SK-N-SH (cell line): ENCODE measurements at regions not wholly inside any gene's neighbourhood (a gene's known extent, or its start where the extent isn't known, plus 50 kb on each side); places are given as distances from the start of the nearest gene placed in this dataset.
A peak's percentile ranks its signal among the peaks of the same experiment; 100 is the strongest.

Experiments used
- CTCF ChIA-PET: fragments of 300-600, 350-600 bp; formaldehyde crosslinking; extraction: SDS; loops from one replicate; lab custom pipeline; 2021; lab: Yijun Ruan, JAX
- POLR2A ChIA-PET: fragments of 350-600 bp; sonication (Branson Sonifier 250); formaldehyde crosslinking; extraction: SDS; loops from one replicate; lab custom pipeline; 2020; ENCODE audit warnings: antibody characterized with exemption, inconsistent platforms; lab: Yijun Ruan, JAX
- DNase-seq: peaks from one replicate; pipeline ENCODE4 v3.0.0; 2012
- H2AFZ ChIP-seq: fragments of 200-600 bp; sonication (generic); 2 replicates; pipeline ENCODE4 v1.8.1; 2016; ENCODE audit warnings: antibody characterized with exemption, mild to moderate bottlenecking, low read depth
- H3F3A ChIP-seq: fragments of 200-600 bp; sonication (generic); replicated peaks from 2 replicates; pipeline ENCODE3; 2016; ENCODE audit warnings: antibody characterized with exemption, mild to moderate bottlenecking; ENCODE audit not compliant: insufficient read depth
- H3K27ac ChIP-seq, 2 experiments: fragments of 200-500 bp in 1 of 2; fragments of 200-600 bp in 1 of 2; sonication (Bioruptor generic) in 1 of 2; sonication (generic), shearing (Covaris generic) in 1 of 2; 2 replicates each; pipeline versions ENCODE4 v1.5.1 to v1.6.1; 2014 to 2016; ENCODE audit warnings: low read depth in 2 of 2, inconsistent platforms in 1 of 2, low read length in 1 of 2, mild to moderate bottlenecking in 1 of 2, mixed read lengths in 1 of 2
- H3K27me3 ChIP-seq: fragments of 200-600 bp; sonication (generic), shearing (Covaris generic); 2 replicates; pipeline ENCODE4 v1.6.1; 2016; ENCODE audit warnings: mixed run types; ENCODE audit not compliant: insufficient read depth
- H3K36me3 ChIP-seq, 2 experiments: fragments of 200-500 bp in 1 of 2; fragments of 200-600 bp in 1 of 2; sonication (Bioruptor generic) in 1 of 2; sonication (generic) in 1 of 2; replicated peaks in 1 of 2; 2 replicates each; pipeline versions ENCODE3 to v1.5.1; 2014 to 2016; ENCODE audit warnings: low read length in 1 of 2, mild to moderate bottlenecking in 1 of 2; ENCODE audit not compliant: insufficient read depth in 2 of 2, control insufficient read depth in 1 of 2
- H3K4me1 ChIP-seq, 2 experiments: fragments of 200-500 bp in 1 of 2; fragments of 200-600 bp in 1 of 2; sonication (Bioruptor generic) in 1 of 2; sonication (generic), shearing (Covaris generic) in 1 of 2; 2 replicates each; pipeline versions ENCODE4 v1.5.1 to v1.6.1; 2014 to 2016; ENCODE audit warnings: low read depth in 1 of 2, low read length in 1 of 2, mixed run types in 1 of 2; ENCODE audit not compliant: insufficient read depth in 2 of 2, control insufficient read depth in 1 of 2
- H3K4me2 ChIP-seq: fragments of 200-600 bp; sonication (generic), shearing (Covaris generic); 2 replicates; pipeline ENCODE4 v1.6.1; 2017; ENCODE audit warnings: mixed run types
- H3K4me3 ChIP-seq, 2 experiments: fragments of 200-500 bp in 1 of 2; fragments of 200-600 bp in 1 of 2; sonication (Bioruptor generic) in 1 of 2; sonication (generic), shearing (Covaris generic) in 1 of 2; 2 replicates each; pipeline versions ENCODE4 v1.5.1 to v1.8.1; 2014 to 2016; ENCODE audit warnings: low read depth in 2 of 2, inconsistent platforms in 1 of 2, low read length in 1 of 2, mild to moderate bottlenecking in 1 of 2, mixed read lengths in 1 of 2, moderate library complexity in 1 of 2
- H3K79me2 ChIP-seq: fragments of 200-600 bp; sonication (generic); 2 replicates; pipeline ENCODE4 v1.8.1; 2017; ENCODE audit warnings: mild to moderate bottlenecking; ENCODE audit not compliant: insufficient read depth
- H3K9ac ChIP-seq: fragments of 200-600 bp; sonication (generic); 2 replicates; pipeline ENCODE4 v1.6.1; 2017; ENCODE audit warnings: mixed run types
- H3K9me2 ChIP-seq: fragments of 200-600 bp; sonication (generic); 2 replicates; pipeline ENCODE4 v1.6.1; 2017; ENCODE audit warnings: mixed run types
- H3K9me3 ChIP-seq: fragments of 200-600 bp; sonication (generic); 2 replicates; pipeline ENCODE4 v1.6.1; 2017; ENCODE audit warnings: mixed run types, mild to moderate bottlenecking, moderate library complexity
- H4K20me1 ChIP-seq: fragments of 200-600 bp; sonication (generic); 2 replicates; pipeline ENCODE4 v1.6.1; 2017; ENCODE audit warnings: mild to moderate bottlenecking, mixed run types; ENCODE audit not compliant: insufficient read depth
- EP300 ChIP-seq, 2 experiments: IDR thresholded peaks; 2 replicates each; pipeline versions ENCODE4 v1.4.0 to v1.6.1; 2012; ENCODE audit warnings: borderline replicate concordance in 1 of 2, low read depth in 1 of 2, low read length in 1 of 2
- GATA2 ChIP-seq: sonication (generic); formaldehyde crosslinking; IDR thresholded peaks from 2 replicates; pipeline ENCODE4 v1.5.0; 2020; ENCODE audit warnings: mild to moderate bottlenecking, missing genetic modification reagents
- MEF2A ChIP-seq: IDR thresholded peaks from 2 replicates; pipeline ENCODE4 v1.4.0; 2012; ENCODE audit warnings: low read depth, borderline replicate concordance
- NFIC ChIP-seq: IDR thresholded peaks from 2 replicates; pipeline ENCODE4 v1.4.0; 2012; ENCODE audit warnings: borderline replicate concordance
- PBX3 ChIP-seq: IDR thresholded peaks from 2 replicates; pipeline ENCODE4; 2012
- POLR2AphosphoS5 ChIP-seq: IDR thresholded peaks from 2 replicates; pipeline ENCODE4 v1.6.1; 2012; ENCODE audit warnings: low read depth, low read length
- RAD21 ChIP-seq: IDR thresholded peaks from 2 replicates; pipeline ENCODE4 v1.6.1; 2012; ENCODE audit warnings: mild to moderate bottlenecking, low read length
- RFX5 ChIP-seq: IDR thresholded peaks from 2 replicates; pipeline ENCODE4 v1.6.1; 2012; ENCODE audit warnings: mild to moderate bottlenecking, improper control_type of control experiment, low read length
- TAF1 ChIP-seq: IDR thresholded peaks from 2 replicates; pipeline ENCODE4 v1.6.1; 2012; ENCODE audit warnings: low read depth, mild to moderate bottlenecking, low read length, moderate library complexity, borderline replicate concordance
- USF2 ChIP-seq: fragments of 150-350 bp; IDR thresholded peaks from 2 replicates; pipeline ENCODE4 v1.6.1; 2017; ENCODE audit warnings: antibody characterized with exemption, low read length, low read depth, borderline replicate concordance
- YY1 ChIP-seq: IDR thresholded peaks from 2 replicates; pipeline ENCODE4 v1.4.0; 2012; ENCODE audit warnings: low read depth, mild to moderate bottlenecking
- ZBTB33 ChIP-seq: IDR thresholded peaks from 2 replicates; pipeline ENCODE4 v1.4.0; 2012; ENCODE audit warnings: low read depth, borderline replicate concordance
- WGBS: methylation state at CpG from one replicate; pipeline ENCODE4 v1.1.6; 2017; ENCODE audit warnings: low lambda C conversion rate; 5-methylcytosine and 5-hydroxymethylcytosine counted together
- TF ChIP-seq, protein P1 (sequence below): fragments of 200-600 bp; sonication (generic); IDR thresholded peaks from 2 replicates; pipeline ENCODE4 v1.6.1; 2017; ENCODE audit warnings: antibody characterized with exemption, mild to moderate bottlenecking, moderate library complexity

- ChIA-PET CTCF (no interaction called here), POLR2A (no interaction called here)
- H3K9me3 ChIP-seq: no peaks in the 10 kb centered on the region
- no peaks in the 10 kb centered on the region for H3K9me2 ChIP-seq
- H4K20me1 ChIP-seq: no peaks in the 10 kb centered on the region
- H3K9ac ChIP-seq: no peak overlapping the region
- WGBS: 4% methylated on average over 3 of the region's 3 CpGs
- H3K4me3 ChIP-seq: no peak overlapping the region
- no peak overlapping the region for H3K4me2 ChIP-seq
- H3K4me1 ChIP-seq: no peaks in the 10 kb centered on the region; a peak in 2 of 4 replicates
- H3K27me3 ChIP-seq: no peaks in the 10 kb centered on the region
- H3F3A ChIP-seq: no peaks in the 10 kb centered on the region
- TF ChIP-seq POLR2AphosphoS5 (no peak), NFIC (no peak), PBX3 (no peak)
- TF ChIP-seq, protein P1, sequence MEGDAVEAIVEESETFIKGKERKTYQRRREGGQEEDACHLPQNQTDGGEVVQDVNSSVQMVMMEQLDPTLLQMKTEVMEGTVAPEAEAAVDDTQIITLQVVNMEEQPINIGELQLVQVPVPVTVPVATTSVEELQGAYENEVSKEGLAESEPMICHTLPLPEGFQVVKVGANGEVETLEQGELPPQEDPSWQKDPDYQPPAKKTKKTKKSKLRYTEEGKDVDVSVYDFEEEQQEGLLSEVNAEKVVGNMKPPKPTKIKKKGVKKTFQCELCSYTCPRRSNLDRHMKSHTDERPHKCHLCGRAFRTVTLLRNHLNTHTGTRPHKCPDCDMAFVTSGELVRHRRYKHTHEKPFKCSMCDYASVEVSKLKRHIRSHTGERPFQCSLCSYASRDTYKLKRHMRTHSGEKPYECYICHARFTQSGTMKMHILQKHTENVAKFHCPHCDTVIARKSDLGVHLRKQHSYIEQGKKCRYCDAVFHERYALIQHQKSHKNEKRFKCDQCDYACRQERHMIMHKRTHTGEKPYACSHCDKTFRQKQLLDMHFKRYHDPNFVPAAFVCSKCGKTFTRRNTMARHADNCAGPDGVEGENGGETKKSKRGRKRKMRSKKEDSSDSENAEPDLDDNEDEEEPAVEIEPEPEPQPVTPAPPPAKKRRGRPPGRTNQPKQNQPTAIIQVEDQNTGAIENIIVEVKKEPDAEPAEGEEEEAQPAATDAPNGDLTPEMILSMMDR: peak; percentile 15; the same call in 1 of the 2 replicates
- TF ChIP-seq, all 33 proteins: peak for 1
- H3K36me3 ChIP-seq: no peaks in the 10 kb centered on the region
- no peak for DNase-seq
- no peaks in the 10 kb centered on the region for H3K79me2 ChIP-seq
- H2AFZ ChIP-seq: no peak overlapping the region
- H3K27ac ChIP-seq: no peak overlapping the region
These were observed 689.0 kb upstream of the SLITRK1 start for GRCh38 chr13:84571264-84571663.

DNA sequence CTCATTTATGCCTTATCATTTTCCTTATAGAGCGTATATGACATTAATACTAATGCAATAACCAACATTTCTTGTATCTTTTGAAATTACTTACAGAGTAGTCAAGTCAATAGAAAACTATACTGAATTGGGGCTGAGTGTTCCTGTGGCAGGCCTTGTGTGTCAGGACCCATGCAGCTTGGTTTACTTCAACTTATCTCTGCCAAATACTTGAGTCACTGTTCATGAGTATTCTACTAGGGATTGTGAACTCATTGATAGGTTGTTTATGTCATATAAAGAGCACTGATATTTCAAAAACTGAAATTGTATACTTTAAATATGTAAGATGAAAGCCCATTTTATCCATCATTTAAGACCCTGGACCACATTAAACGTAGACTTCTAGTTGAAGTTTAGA, 688.6 kb upstream of the SLITRK1 start:
- Histone ChIP-seq H3F3A (no peaks in the 10 kb centered on the region), H2AFZ (no peak overlapping the region), H3K9me3 (no peaks in the 10 kb centered on the region)
- TF ChIP-seq, protein P1: no peak
- TF ChIP-seq RFX5 (no peak), EP300 (IDR thresholded peaks at IDR 0.05; ENCODE audit: borderline replicate concordance in 1 of 2, low read depth in 1 of 2, low read length in 1 of 2) (no peak), MEF2A (no peak), POLR2AphosphoS5 (no peak), NFIC (no peak), YY1 (no peak), RAD21 (no peak), USF2 (no peak), GATA2 (no peak), ZBTB33 (no peak), TAF1 (no peak)
- TF ChIP-seq, all 33 proteins: peak for 0
- Histone ChIP-seq H3K79me2 (no peaks in the 10 kb centered on the region), H3K27ac (no peak overlapping the region), H3K36me3 (no peaks in the 10 kb centered on the region), H3K9me2 (no peaks in the 10 kb centered on the region), H3K4me2 (no peak overlapping the region), H3K27me3 (no peaks in the 10 kb centered on the region), H3K4me3 (no peak overlapping the region), H4K20me1 (no peaks in the 10 kb centered on the region), H3K9ac (no peak overlapping the region), H3K4me1 (no peaks in the 10 kb centered on the region; a peak in 2 of 4 replicates)
- POLR2A ChIA-PET: no interaction called here
- no peak for DNase-seq
- 47% methylated on average over 2 of the region's 2 CpGs for WGBS
- CTCF ChIA-PET: no interaction called here
